ENCODE measurements at regions not wholly inside any gene's neighbourhood (a gene's known extent, or its start where the extent isn't known, plus 50 kb on each side); places are given as distances from the start of the nearest gene placed in this dataset.

DNA sequence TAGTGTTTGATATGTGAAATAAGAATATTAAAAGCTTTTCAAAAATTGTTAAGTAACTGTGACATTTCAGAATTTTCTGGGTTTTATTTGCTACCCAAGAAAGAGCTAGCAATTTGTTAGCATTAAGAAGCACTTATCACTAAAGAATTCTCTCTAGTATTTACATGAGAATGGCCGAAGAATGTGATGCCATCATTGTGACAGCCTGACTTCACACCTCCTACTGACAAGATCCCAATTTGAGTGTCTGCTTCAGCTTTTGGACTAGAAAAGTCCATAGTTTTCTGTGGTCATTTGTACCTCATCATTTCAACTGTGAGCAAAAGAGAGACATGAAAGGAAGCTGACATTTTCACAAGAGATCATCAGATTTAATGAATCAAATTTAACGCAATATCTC is 548.1 kb upstream of the AGTR1 start:
- POLR2A ChIA-PET, result no interaction called here
- CTCF ChIA-PET, result no interaction called here
- H3K27me3 Mint-ChIP-seq, result no peaks in the 10 kb centered on the region
- H3K36me3 Mint-ChIP-seq (ENCODE audit: low read depth), result no peaks in the 10 kb centered on the region
- H3K4me1 Mint-ChIP-seq, result no peaks in the 10 kb centered on the region
- H3K9me3 Mint-ChIP-seq, result peaks cover 3% of the 10 kb centered on the region
- no peak overlapping the region for H3K4me3 Mint-ChIP-seq
- no peak for DNase-seq
- H3K27ac Mint-ChIP-seq, result no peak overlapping the region

DNA sequence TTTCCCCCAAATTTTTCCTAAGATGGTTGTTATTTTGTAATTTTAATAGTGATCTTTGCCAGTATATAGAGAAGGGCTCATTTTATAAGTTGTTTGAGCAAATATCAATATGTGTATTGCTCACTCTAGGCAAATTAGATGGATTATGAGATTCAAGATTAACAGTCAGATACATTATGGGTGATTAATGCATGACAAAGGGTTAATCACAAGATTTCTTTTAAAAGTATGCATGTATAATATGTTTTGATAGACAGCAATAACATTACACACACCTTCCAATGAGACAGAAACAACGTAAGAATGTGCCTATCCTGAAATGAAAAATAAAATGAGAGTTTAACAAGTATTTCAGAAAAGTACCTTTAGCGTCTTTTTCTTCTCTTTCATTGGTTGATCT is 547.6 kb upstream of the AGTR1 start:
- ChIA-PET CTCF (no interaction called here), POLR2A (no interaction called here)
- Mint-ChIP-seq H3K9me3 (peaks cover 3% of the 10 kb centered on the region), H3K4me3 (no peak overlapping the region), H3K27ac (no peak overlapping the region), H3K36me3 (ENCODE audit: low read depth) (no peaks in the 10 kb centered on the region), H3K4me1 (no peaks in the 10 kb centered on the region), H3K27me3 (no peaks in the 10 kb centered on the region)
- no peak for DNase-seq

DNA sequence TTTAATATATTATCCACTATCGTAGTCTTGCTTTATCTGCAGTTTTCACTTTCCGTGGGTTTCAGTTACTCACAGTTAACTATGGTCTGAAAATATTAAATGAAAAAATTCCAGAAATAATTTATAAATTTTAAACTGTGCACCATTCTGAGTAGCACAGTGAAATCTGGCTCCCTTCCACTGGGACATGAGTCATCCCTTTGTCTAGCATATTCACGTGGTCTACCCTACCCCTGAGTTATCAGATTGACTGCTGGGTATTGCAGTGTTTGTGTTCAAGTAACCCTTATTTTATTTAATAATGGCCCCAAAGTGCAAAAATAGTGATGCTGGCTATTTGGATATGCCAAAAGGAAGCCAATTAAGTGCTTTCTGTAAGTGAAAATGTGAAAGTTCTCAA is 539.5 kb upstream of the AGTR1 start:
- CTCF ChIA-PET, result no interaction called here
- Mint-ChIP-seq H3K4me3 (no peak overlapping the region), H3K9me3 (peaks cover 8% of the 10 kb centered on the region), H3K27me3 (no peaks in the 10 kb centered on the region), H3K27ac (no peak overlapping the region), H3K36me3 (ENCODE audit: low read depth) (no peaks in the 10 kb centered on the region), H3K4me1 (no peaks in the 10 kb centered on the region)
- no peak for DNase-seq
- POLR2A ChIA-PET, result no interaction called here

DNA sequence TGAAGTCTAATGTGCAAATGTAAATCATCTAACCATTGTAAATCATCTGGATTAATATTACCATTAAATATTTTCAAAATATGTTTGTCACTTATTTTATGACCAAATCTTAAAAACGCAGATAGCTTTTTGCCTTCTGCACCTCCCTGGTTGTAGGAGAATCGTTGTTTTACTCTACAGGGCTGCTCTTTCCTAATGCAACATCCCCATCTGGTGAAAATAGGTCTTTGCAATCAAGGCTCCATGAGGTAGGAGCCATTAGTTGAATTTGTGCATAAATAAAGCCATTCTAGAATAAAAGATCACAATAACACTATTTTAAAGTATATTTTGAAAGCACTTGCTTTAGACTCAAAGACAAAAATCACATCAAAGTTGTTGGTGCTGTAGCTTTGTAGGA is 535.6 kb upstream of the AGTR1 start:
- H3K9me3 Mint-ChIP-seq, result peaks cover 10% of the 10 kb centered on the region
- no peak overlapping the region for H3K4me3 Mint-ChIP-seq
- no peaks in the 10 kb centered on the region for H3K36me3 Mint-ChIP-seq (ENCODE audit: low read depth)
- H3K27me3 Mint-ChIP-seq, result no peaks in the 10 kb centered on the region
- no peaks in the 10 kb centered on the region for H3K4me1 Mint-ChIP-seq
- CTCF ChIA-PET, result no interaction called here
- POLR2A ChIA-PET, result no interaction called here
- DNase-seq, result no peak
- no peak overlapping the region for H3K27ac Mint-ChIP-seq

DNA sequence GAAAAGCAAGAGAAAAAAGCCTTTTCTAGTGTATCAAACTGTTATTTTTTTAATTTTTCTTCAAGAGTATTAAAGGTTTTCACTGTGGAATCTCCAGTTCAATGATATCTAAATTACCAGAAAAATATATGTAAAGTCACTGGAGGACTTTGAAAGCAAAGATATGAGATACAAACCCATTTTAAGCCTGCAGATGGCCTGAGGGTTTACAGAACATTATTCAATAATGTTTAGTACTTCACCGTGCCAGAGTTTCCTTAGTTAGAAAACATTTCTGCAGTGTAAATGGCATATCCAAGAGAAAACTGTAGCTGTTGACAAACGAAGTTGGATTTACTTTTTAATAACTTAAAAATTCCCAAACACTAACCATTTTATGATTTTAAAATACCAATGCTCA is 529.4 kb upstream of the AGTR1 start:
- Mint-ChIP-seq H3K9me3 (peaks cover 3% of the 10 kb centered on the region), H3K27me3 (no peaks in the 10 kb centered on the region), H3K36me3 (ENCODE audit: low read depth) (no peaks in the 10 kb centered on the region), H3K4me3 (no peak overlapping the region), H3K27ac (no peak overlapping the region), H3K4me1 (no peaks in the 10 kb centered on the region)
- ChIA-PET CTCF (no interaction called here), POLR2A (no interaction called here)
- no peak for DNase-seq

DNA sequence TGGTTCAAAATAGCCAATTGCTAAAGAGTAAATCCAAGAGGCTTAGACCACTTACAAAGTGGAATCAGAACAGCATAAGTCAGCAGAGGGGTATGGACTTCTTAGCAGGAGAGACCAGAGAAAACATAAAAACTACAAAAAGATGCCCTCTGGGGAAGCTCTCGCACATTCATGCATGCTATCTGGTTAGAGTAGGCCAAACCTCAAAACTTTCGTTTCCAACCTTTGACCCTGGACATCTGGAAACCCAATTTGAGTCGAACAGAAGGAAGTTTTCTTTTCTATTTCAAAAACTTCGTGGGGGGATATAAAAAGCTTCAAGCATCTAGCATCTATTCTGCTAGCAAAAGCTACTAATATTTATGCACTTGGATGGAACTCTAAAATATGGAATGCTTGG is 523.9 kb upstream of the AGTR1 start:
- no peak overlapping the region for H3K27ac Mint-ChIP-seq
- no peak for DNase-seq
- H3K9me3 Mint-ChIP-seq, result no peaks in the 10 kb centered on the region
- ChIA-PET CTCF (no interaction called here), POLR2A (no interaction called here)
- no peak overlapping the region for H3K4me3 Mint-ChIP-seq
- H3K36me3 Mint-ChIP-seq (ENCODE audit: low read depth), result no peaks in the 10 kb centered on the region
- no peaks in the 10 kb centered on the region for H3K27me3 Mint-ChIP-seq
- no peaks in the 10 kb centered on the region for H3K4me1 Mint-ChIP-seq

DNA sequence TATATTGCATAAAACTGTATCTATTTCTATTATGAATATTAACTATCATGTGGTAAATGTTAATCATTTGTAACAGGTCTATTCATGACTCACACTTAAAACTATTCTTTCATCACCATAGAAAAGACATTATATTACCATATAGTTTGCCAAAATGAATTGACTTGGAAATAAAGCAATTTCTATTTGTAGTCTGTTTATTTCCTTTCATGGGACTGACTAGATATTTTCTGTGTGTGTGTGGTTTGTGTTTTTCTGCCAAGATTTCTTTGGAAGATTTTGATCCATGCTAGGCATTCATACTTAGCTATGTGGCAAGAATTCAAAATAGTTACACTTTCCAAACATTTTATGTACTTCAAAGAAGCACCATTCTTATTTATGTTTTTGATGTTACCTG is 522.5 kb upstream of the AGTR1 start:
- no peak overlapping the region for H3K4me3 Mint-ChIP-seq
- CTCF ChIA-PET, result no interaction called here
- no peaks in the 10 kb centered on the region for H3K9me3 Mint-ChIP-seq
- no peak overlapping the region for H3K27ac Mint-ChIP-seq
- POLR2A ChIA-PET, result no interaction called here
- no peaks in the 10 kb centered on the region for H3K4me1 Mint-ChIP-seq
- no peak for DNase-seq
- H3K36me3 Mint-ChIP-seq (ENCODE audit: low read depth), result no peaks in the 10 kb centered on the region
- H3K27me3 Mint-ChIP-seq, result no peaks in the 10 kb centered on the region

DNA sequence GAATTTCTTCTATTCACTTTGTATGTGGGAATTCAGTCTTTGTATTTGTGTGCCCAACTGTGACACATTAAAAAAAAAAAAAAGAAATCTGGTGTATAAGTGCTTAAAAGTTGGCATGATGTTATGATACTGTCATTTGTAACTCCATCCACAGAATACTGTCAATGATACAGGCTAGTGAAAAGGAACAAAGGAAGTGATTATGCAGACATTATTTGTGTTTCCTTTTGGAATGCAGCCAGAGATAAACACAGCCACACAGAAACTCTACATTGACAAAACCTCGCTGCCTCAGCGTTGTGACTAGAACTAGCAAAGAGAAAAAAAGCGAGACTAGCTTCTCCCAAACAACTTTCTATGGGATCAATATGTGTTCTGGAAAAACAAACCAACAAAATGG is 519.2 kb upstream of the AGTR1 start:
- no peak for DNase-seq
- no peak overlapping the region for H3K27ac Mint-ChIP-seq
- no peak overlapping the region for H3K4me3 Mint-ChIP-seq
- H3K36me3 Mint-ChIP-seq (ENCODE audit: low read depth), result no peaks in the 10 kb centered on the region
- ChIA-PET CTCF (no interaction called here), POLR2A (no interaction called here)
- no peaks in the 10 kb centered on the region for H3K4me1 Mint-ChIP-seq
- no peaks in the 10 kb centered on the region for H3K9me3 Mint-ChIP-seq
- no peaks in the 10 kb centered on the region for H3K27me3 Mint-ChIP-seq

DNA sequence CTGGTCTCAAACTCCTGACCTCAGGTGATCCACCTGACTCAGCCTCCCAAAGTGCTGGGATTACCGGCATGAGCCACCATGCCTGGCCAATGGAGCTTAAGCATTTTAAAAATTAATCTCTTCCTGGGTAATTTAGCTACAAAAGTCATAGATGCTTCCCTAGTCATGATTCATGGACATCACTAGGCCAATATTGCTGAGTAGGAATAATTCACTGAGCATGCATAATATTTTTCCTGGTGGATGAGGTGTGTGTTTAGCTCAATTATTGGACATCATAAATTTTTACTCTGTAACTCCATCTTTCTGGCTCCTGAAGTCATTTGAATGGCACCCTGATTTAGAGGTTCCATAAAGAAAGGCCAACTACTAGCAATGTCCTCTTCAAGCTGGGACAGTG is 512.9 kb upstream of the AGTR1 start:
- ChIA-PET CTCF (no interaction called here), POLR2A (no interaction called here)
- Mint-ChIP-seq H3K36me3 (ENCODE audit: low read depth) (no peaks in the 10 kb centered on the region), H3K9me3 (no peaks in the 10 kb centered on the region), H3K4me3 (no peak overlapping the region), H3K27me3 (no peaks in the 10 kb centered on the region), H3K27ac (no peak overlapping the region), H3K4me1 (no peaks in the 10 kb centered on the region)
- DNase-seq, result no peak

DNA sequence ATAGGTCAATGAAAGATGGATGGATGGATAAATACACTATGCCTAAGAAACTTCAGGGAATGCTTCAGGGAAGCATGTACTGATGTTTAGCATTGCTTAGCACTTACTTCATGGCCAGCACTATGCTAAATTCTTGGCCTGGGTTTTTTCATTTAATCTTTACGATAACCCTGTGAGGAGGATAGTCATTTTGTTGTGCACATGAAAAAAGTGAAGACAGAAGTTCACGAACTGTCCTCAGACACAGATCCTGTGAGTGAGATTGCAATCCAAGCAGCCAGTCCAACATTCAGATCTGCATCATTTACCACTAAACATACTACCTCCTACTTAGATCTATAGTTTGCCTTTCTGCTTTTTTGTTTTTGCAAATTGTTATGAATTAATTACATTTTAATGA is 510.8 kb upstream of the AGTR1 start:
- no peak overlapping the region for H3K27ac Mint-ChIP-seq
- no peak overlapping the region for H3K4me3 Mint-ChIP-seq
- ChIA-PET POLR2A (no interaction called here), CTCF (no interaction called here)
- no peak for DNase-seq
- no peaks in the 10 kb centered on the region for H3K4me1 Mint-ChIP-seq
- H3K36me3 Mint-ChIP-seq (ENCODE audit: low read depth), result no peaks in the 10 kb centered on the region
- H3K9me3 Mint-ChIP-seq, result no peaks in the 10 kb centered on the region
- no peaks in the 10 kb centered on the region for H3K27me3 Mint-ChIP-seq

DNA sequence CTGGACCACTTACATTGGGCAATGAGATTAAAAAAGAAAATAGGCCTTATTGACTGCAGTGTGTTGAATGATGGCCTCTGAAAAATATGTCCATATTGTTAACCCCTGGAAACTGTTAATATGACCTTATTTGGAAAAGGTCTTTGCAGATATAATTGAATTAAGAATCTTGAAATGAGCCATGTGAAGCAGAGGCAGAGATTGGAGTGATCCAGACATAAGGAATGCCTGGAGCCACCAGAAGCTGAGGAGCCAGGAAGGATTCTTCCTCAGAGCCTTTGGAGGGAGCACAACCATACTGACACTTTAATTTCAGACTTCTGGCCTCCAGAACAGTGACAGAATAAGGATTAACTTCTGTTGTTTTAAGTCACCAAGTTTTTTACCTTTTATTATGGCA is 510.4 kb upstream of the AGTR1 start:
- no peak for DNase-seq
- no peaks in the 10 kb centered on the region for H3K9me3 Mint-ChIP-seq
- no peak overlapping the region for H3K4me3 Mint-ChIP-seq
- H3K36me3 Mint-ChIP-seq (ENCODE audit: low read depth), result no peaks in the 10 kb centered on the region
- no peaks in the 10 kb centered on the region for H3K27me3 Mint-ChIP-seq
- ChIA-PET CTCF (no interaction called here), POLR2A (no interaction called here)
- no peak overlapping the region for H3K27ac Mint-ChIP-seq
- H3K4me1 Mint-ChIP-seq, result no peaks in the 10 kb centered on the region

DNA sequence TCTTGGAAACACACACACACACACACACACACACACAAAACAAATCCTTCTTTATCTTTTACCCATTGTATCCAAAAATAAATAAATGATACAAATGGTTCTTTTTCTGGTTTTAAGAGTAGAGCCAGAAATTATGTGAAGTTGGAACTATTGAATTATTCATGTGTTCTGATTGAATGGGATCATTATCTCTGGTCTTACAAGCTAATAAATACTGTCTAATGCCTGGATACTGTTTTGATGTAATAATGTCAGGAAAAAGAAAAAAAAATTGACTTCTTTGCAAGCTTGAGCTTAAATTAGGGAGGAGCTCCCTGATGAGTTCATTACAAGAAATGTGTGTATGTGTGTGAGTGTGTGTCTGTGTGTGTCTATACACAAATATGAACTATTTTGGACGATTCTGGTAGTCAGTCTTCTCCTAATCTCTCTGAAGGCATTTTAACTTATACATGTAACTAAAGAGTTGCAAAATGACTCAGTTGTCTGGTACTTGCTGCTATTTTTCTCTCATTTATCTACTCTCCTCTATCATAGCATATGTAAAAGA is 507.2 kb upstream of the AGTR1 start:
- no peaks in the 10 kb centered on the region for H3K27me3 Mint-ChIP-seq
- POLR2A ChIA-PET, result no interaction called here
- H3K9me3 Mint-ChIP-seq, result no peaks in the 10 kb centered on the region
- no peaks in the 10 kb centered on the region for H3K4me1 Mint-ChIP-seq
- no peak overlapping the region for H3K27ac Mint-ChIP-seq
- H3K4me3 Mint-ChIP-seq, result no peak overlapping the region
- CTCF ChIA-PET, result no interaction called here
- no peak for DNase-seq
- H3K36me3 Mint-ChIP-seq (ENCODE audit: low read depth), result no peaks in the 10 kb centered on the region

DNA sequence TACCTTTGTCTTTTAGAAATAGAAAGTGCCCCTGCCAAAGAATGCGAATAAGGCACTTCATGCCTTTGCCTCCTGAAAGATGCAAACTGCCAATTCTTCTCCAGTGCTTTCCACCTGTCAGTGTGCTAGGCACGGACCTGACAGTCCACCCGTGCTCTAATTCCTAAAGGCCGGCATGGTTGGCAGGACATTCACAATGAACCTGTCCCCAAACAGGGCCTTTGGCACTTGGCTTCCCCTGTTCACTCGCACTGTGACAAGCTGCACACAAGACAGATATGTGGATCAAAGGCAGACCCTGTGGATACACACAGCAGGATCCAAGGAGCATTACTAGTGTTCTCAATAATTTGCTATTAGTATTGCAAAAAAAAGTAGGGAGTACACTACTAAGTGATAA is 505.7 kb upstream of the AGTR1 start:
- Mint-ChIP-seq H3K36me3 (ENCODE audit: low read depth) (no peaks in the 10 kb centered on the region), H3K27me3 (no peaks in the 10 kb centered on the region), H3K9me3 (peaks cover 5% of the 10 kb centered on the region), H3K4me3 (no peak overlapping the region), H3K27ac (no peak overlapping the region), H3K4me1 (no peaks in the 10 kb centered on the region)
- POLR2A ChIA-PET, result no interaction called here
- CTCF ChIA-PET, result no interaction called here
- no peak for DNase-seq

DNA sequence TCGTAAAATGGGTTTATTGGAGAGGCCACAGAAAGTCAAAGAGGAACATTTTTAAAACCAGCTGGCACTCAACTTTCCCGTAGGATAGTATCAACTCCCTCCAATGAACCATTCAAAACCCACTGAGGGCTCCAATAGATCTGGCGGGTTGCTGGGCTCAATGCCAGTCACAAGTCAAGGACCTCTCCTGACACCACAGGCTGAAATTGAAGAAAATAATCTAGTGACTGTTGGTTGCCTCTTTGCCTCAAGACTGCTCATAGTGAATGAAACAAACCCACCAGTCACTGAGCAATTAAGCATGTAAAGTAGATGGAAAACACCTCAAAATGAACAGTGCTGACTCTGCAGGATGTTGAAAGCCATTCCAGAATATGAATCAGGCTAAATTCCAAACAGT is 500.6 kb upstream of the AGTR1 start:
- no peak overlapping the region for H3K4me3 Mint-ChIP-seq
- H3K36me3 Mint-ChIP-seq (ENCODE audit: low read depth), result no peaks in the 10 kb centered on the region
- H3K27ac Mint-ChIP-seq, result no peak overlapping the region

DNA sequence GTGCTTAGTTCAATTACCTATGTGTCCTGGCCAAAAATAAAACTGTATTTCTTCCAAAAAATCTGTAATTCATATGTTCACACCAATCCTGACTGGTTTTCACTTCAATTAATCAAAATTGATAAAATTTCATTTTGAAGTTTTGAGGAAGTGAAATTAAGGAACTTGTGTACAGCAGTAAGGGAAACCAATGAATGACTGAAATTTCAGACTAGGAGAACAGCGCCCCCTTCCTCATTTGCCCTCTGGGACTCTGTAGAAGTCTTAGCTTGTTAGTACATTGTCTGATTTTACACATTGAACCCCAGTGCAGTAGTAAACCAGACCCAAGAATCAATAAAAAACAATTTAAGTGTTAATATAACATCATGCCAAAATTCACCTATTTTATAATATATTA is 495.3 kb upstream of the AGTR1 start:
- H3K36me3 Mint-ChIP-seq (ENCODE audit: low read depth), result no peaks in the 10 kb centered on the region
- H3K4me3 Mint-ChIP-seq, result no peak overlapping the region
- H3K27me3 Mint-ChIP-seq, result no peaks in the 10 kb centered on the region
- H3K27ac Mint-ChIP-seq, result no peak overlapping the region
- H3K4me1 Mint-ChIP-seq, result no peaks in the 10 kb centered on the region
- POLR2A ChIA-PET, result no interaction called here
- DNase-seq, result no peak
- CTCF ChIA-PET, result interaction anchor here (1.7 kb wide), 1 partner anchor 9 kb away, joined by 5 read pairs; no protein-coding TSS in a partner anchor
- peaks cover 6% of the 10 kb centered on the region for H3K9me3 Mint-ChIP-seq

More for the DNA sequence above, 500.6 kb upstream of the AGTR1 start:
- DNase-seq, result no peak
- POLR2A ChIA-PET, result no interaction called here
- CTCF ChIA-PET, result no interaction called here
- Mint-ChIP-seq H3K4me1 (no peaks in the 10 kb centered on the region), H3K27me3 (no peaks in the 10 kb centered on the region), H3K9me3 (peaks cover 8% of the 10 kb centered on the region)

Data from activated CD4-positive, alpha-beta memory T cell treated with anti-CD3 and anti-CD28 coated beads, Interleukin-2, amount 10 ng/mL, durations not matched to agents 7 days and 5 days (primary cell).